Hepatic stellate cell (primary cell): ENCODE measurements at regions not wholly inside any gene's neighbourhood (a gene's known extent, or its start where the extent isn't known, plus 50 kb on each side); places are given as distances from the start of the nearest gene placed in this dataset.
"Not testable (repeated sequence)": the region's sequence is repeated elsewhere in the genome, so short reads cannot be mapped to it uniquely, and the experiment has no call there.

Experiments used
- DNase-seq: peaks from one replicate; pipeline ENCODE4 v3.0.0; 2011; ENCODE audit warnings: low spot score

GRCh38 chr16:60553090-60553757 lies 1483.0 kb downstream of the CDH8 start:
- no peak for DNase-seq

GRCh38 chr16:60541535-60541934 lies 1494.7 kb downstream of the CDH8 start:
- no peak for DNase-seq

- DNase-seq: no peak
These were observed 1525.3 kb downstream of the CDH8 start for GRCh38 chr16:60510941-60511340.

- DNase-seq: no peak
These were observed 1526.0 kb downstream of the CDH8 start for GRCh38 chr16:60510208-60510607.

GRCh38 chr16:60491273-60491672 lies 1545.0 kb downstream of the CDH8 start:
- no peak for DNase-seq

- no peak for DNase-seq
These were observed 1550.3 kb downstream of the CDH8 start for GRCh38 chr16:60485872-60486489.

GRCh38 chr16:60484901-60485300 lies 1551.3 kb downstream of the CDH8 start:
- no peak for DNase-seq

- no peak for DNase-seq
These were observed 1554.6 kb downstream of the CDH8 start for GRCh38 chr16:60481591-60481990.

- DNase-seq: no peak
These were observed 1557.4 kb downstream of the CDH8 start for GRCh38 chr16:60478810-60479209.

GRCh38 chr16:60463986-60464385 lies 1572.3 kb downstream of the CDH8 start:
- no peak for DNase-seq

- DNase-seq: no peak
These were observed 1576.8 kb downstream of the CDH8 start for GRCh38 chr16:60459463-60459862.

GRCh38 chr16:60458255-60458654 lies 1578.0 kb downstream of the CDH8 start:
- no peak for DNase-seq

- no peak for DNase-seq
These were observed 1583.6 kb downstream of the CDH8 start for GRCh38 chr16:60452646-60453045.

- DNase-seq: no peak
These were observed 1597.3 kb downstream of the CDH8 start for GRCh38 chr16:60438894-60439293.

GRCh38 chr16:60432472-60432871 lies 1603.8 kb downstream of the CDH8 start:
- no peak for DNase-seq

- no peak for DNase-seq
These were observed 1616.4 kb downstream of the CDH8 start for GRCh38 chr16:60419859-60420258.

- DNase-seq: no peak
These were observed 1621.6 kb downstream of the CDH8 start for GRCh38 chr16:60414613-60415012.

- no peak for DNase-seq
These were observed 1622.3 kb downstream of the CDH8 start for GRCh38 chr16:60413969-60414368.

GRCh38 chr16:60407606-60408005 lies 1628.6 kb downstream of the CDH8 start:
- DNase-seq: no peak

- no peak for DNase-seq
These were observed 1629.2 kb downstream of the CDH8 start for GRCh38 chr16:60407034-60407433.

GRCh38 chr16:60405286-60405685 lies 1631.0 kb downstream of the CDH8 start:
- DNase-seq: no peak

- no peak for DNase-seq
These were observed 1631.8 kb downstream of the CDH8 start for GRCh38 chr16:60404401-60404800.

- DNase-seq: not testable (repeated sequence)
These were observed 1633.3 kb downstream of the CDH8 start for GRCh38 chr16:60402941-60403340.

GRCh38 chr16:60392380-60392779 lies 1643.9 kb downstream of the CDH8 start:
- no peak for DNase-seq
